MCF 10A (cell line): ENCODE measurements at regions not wholly inside any gene's neighbourhood (a gene's known extent, or its start where the extent isn't known, plus 50 kb on each side); places are given as distances from the start of the nearest gene placed in this dataset.

Experiments
- BruUV-seq: library from RNA; stranded (reverse); fragments of 400-500 nt; replicated peaks from 2 replicates; lab custom pipeline; 2021; lab: Mats Ljungman, UMichigan
- CTCF ChIA-PET: fragments of 300-600 bp; sonication (Branson Sonifier 250); formaldehyde crosslinking; extraction: SDS; loops from one replicate; lab custom pipeline; 2021; ENCODE audit warnings: antibody characterized with exemption, inconsistent platforms; lab: Yijun Ruan, JAX
- POLR2A ChIA-PET: fragments of 300-600, 350-650 bp; sonication (Branson Sonifier 250); formaldehyde crosslinking; extraction: SDS; loops from one replicate; lab custom pipeline; 2020; ENCODE audit warnings: antibody characterized with exemption, inconsistent platforms; lab: Yijun Ruan, JAX
- DNase-seq: peaks from one replicate; pipeline ENCODE4 v3.0.0-alpha.2; 2018; ENCODE audit not compliant: unreplicated experiment
- H3K27ac Mint-ChIP-seq: one replicate; pipeline ENCODE4 v1.8.0; 2022; ENCODE audit warnings: mild to moderate bottlenecking, low read depth, mixed read lengths; ENCODE audit not compliant: unreplicated experiment
- H3K27me3 Mint-ChIP-seq: one replicate; pipeline ENCODE4 v1.8.0; 2022; ENCODE audit warnings: mixed read lengths; ENCODE audit not compliant: insufficient read depth, unreplicated experiment
- H3K36me3 Mint-ChIP-seq: one replicate; pipeline ENCODE4 v1.8.0; 2022; ENCODE audit warnings: mild to moderate bottlenecking, moderate library complexity, mixed read lengths; ENCODE audit not compliant: insufficient read depth, unreplicated experiment
- H3K4me1 Mint-ChIP-seq: one replicate; pipeline ENCODE4 v1.8.0; 2022; ENCODE audit warnings: mixed read lengths; ENCODE audit not compliant: insufficient read depth, unreplicated experiment
- H3K4me3 Mint-ChIP-seq: one replicate; pipeline ENCODE4 v1.8.0; 2022; ENCODE audit warnings: mild to moderate bottlenecking, moderate library complexity, mixed read lengths; ENCODE audit not compliant: unreplicated experiment
- H3K9me3 Mint-ChIP-seq: one replicate; pipeline ENCODE4 v1.8.0; 2022; ENCODE audit warnings: mixed read lengths; ENCODE audit not compliant: unreplicated experiment
- intact Hi-C: fragments of 100-400 bp; cut with micrococcal nuclease; formaldehyde crosslinking; loops from 2 replicates; pipeline ENCODE4 v1.14.1; 2022
- TF ChIP-seq, protein P1 (sequence below): fragments of 200-600 bp; IDR thresholded peaks from one replicate; pipeline ENCODE4 v1.8.0; 2022; ENCODE audit warnings: antibody characterized with exemption, mild to moderate bottlenecking; ENCODE audit not compliant: unreplicated experiment

DNA sequence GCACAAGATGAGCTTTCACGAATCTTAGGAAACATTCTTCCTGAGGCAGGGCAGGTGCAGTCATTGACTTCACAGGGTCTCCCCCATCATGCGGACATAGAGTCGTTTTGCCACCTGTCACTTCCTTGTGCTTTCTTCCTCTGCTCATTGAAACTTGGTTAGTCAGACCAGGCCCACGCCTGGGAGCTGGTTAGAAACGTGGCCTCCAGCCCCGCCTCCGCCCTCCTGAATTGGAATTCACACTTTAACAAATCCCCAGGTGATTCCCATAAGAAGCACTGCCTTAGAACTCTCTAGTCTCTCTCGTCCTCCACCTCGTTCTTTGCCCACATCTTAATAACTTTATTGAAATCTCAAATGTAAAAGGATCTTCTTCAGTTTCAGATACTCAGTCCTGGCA lies 265.5 kb upstream of the FZD8 start:
- Mint-ChIP-seq H3K4me1 (peaks cover 24% of the 10 kb centered on the region), H3K27ac (no peak overlapping the region), H3K27me3 (no peaks in the 10 kb centered on the region), H3K4me3 (no peak overlapping the region), H3K36me3 (no peaks in the 10 kb centered on the region), H3K9me3 (no peaks in the 10 kb centered on the region)
- TF ChIP-seq, protein P1, sequence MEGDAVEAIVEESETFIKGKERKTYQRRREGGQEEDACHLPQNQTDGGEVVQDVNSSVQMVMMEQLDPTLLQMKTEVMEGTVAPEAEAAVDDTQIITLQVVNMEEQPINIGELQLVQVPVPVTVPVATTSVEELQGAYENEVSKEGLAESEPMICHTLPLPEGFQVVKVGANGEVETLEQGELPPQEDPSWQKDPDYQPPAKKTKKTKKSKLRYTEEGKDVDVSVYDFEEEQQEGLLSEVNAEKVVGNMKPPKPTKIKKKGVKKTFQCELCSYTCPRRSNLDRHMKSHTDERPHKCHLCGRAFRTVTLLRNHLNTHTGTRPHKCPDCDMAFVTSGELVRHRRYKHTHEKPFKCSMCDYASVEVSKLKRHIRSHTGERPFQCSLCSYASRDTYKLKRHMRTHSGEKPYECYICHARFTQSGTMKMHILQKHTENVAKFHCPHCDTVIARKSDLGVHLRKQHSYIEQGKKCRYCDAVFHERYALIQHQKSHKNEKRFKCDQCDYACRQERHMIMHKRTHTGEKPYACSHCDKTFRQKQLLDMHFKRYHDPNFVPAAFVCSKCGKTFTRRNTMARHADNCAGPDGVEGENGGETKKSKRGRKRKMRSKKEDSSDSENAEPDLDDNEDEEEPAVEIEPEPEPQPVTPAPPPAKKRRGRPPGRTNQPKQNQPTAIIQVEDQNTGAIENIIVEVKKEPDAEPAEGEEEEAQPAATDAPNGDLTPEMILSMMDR: no peak
- intact Hi-C loops: no loop called here
- no peak for DNase-seq
- ChIA-PET CTCF (interaction anchor here (0.7 kb wide), 1 partner anchor 342 kb away, joined by 3 read pairs; no protein-coding TSS in a partner anchor), POLR2A (no interaction called here)
- no TSS peak for BruUV-seq

DNA sequence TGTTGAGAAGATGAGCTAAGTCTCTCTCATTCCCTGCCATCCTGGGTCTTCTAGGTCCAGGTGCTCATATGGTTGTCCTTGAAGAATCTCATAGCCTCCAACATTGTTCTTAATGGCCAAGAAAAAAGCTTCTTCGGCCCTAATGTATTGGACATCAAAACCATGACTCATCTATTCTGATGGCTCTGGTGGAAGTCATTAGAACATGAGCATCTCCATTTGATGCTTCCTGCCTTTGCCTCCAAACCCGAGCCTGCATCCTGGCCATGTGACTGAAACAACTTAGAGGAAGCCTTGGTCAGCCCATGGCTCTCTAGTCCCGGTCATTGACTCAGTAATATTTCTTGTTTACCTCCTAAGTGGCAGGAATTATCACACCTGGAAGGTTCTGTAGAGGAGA lies 264.1 kb upstream of the FZD8 start:
- ChIA-PET POLR2A (no interaction called here), CTCF (interaction anchor here (0.6 kb wide), 2 partner anchors 84 to 673 kb away, joined by 3 read pairs; no protein-coding TSS in a partner anchor)
- no TSS peak for BruUV-seq
- Mint-ChIP-seq H3K36me3 (no peaks in the 10 kb centered on the region), H3K27me3 (no peaks in the 10 kb centered on the region), H3K4me1 (peaks cover 16% of the 10 kb centered on the region), H3K27ac (peak overlapping the region; percentile 1), H3K9me3 (no peaks in the 10 kb centered on the region), H3K4me3 (no peak overlapping the region)
- TF ChIP-seq, protein P1: no peak
- intact Hi-C loops: no loop called here
- DNase-seq: no peak

DNA sequence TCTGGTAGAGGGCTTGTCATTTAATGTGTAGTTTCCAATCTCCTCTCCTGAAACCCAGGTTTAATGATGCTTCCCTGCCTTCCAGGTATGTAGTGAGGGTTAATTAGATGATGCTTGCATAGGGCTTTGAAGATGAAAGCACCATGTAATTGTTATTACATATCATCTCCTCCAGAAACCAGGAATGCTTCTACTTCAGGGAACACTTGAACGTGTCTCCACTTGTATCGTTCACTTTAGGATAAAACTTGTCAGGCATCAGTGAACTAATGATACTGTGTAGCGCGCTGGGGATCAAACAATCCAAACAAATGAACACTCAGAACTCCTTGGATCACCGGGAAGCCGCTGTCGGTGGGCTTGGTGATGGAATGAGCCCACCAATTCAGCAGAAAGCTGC lies 260.9 kb upstream of the FZD8 start:
- TF ChIP-seq, protein P1: no peak
- no peak for DNase-seq
- no peak overlapping the region for H3K4me3 Mint-ChIP-seq
- H3K36me3 Mint-ChIP-seq: no peaks in the 10 kb centered on the region
- peaks cover 6% of the 10 kb centered on the region for H3K4me1 Mint-ChIP-seq
- no peak overlapping the region for H3K27ac Mint-ChIP-seq
- no peaks in the 10 kb centered on the region for H3K27me3 Mint-ChIP-seq
- ChIA-PET POLR2A (interaction anchor here (0.7 to 1.1 kb wide), 2 partner anchors 12 to 600 kb away, joined by 3 read pairs; no protein-coding TSS in a partner anchor), CTCF (no interaction called here)
- intact Hi-C loops: no loop called here
- no peaks in the 10 kb centered on the region for H3K9me3 Mint-ChIP-seq
- no TSS peak for BruUV-seq

DNA sequence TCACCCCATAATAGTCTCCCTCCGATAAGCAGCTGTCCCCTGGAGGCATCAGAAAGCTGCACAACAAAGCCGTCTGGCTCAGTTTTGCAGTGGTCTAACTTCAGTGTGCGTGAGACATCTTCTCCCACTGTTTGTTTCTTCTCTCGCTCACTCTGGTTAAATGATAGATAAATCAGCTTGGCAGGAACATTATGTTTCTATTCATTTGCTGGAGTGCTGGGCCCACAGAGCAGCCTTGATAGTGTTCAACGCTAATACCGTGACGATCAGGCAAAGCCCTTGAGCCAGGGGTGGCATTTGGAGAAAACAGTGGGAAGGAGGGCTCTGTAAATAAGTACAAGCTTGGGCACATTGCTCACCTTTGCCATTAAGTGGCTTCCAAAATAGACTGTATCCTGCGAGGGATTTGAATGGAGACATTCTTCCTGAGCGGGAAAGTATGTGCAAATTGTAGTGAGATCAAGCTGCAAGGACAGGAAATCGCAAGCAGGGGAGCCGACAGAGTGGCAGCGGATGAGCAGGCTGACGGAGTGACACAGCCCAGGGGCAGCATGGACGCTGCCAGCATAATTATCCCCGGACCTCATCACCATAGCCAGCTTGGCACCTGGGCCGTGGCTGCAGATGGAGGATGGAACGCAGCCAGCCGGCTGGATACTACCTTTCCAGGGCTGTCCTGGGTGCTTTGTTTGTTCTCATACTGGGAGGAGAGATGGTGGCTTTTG lies 256.8 kb upstream of the FZD8 start:
- ChIA-PET POLR2A (interaction anchor here (0.6 kb wide), 1 partner anchor 505 kb away, joined by 3 read pairs; no protein-coding TSS in a partner anchor), CTCF (interaction anchor here (1.2 kb wide), 1 partner anchor 8 kb away, joined by 3 read pairs; no protein-coding TSS in a partner anchor)
- Mint-ChIP-seq H3K27me3 (no peaks in the 10 kb centered on the region), H3K27ac (no peak overlapping the region), H3K9me3 (no peaks in the 10 kb centered on the region), H3K4me1 (peaks cover 19% of the 10 kb centered on the region), H3K4me3 (no peak overlapping the region), H3K36me3 (no peaks in the 10 kb centered on the region)
- no peak for DNase-seq
- TF ChIP-seq, protein P1: no peak
- no TSS peak for BruUV-seq
- intact Hi-C loops: no loop called here
